ENCODE measurements at regions not wholly inside any gene's neighbourhood (a gene's known extent, or its start where the extent isn't known, plus 50 kb on each side); places are given as distances from the start of the nearest gene placed in this dataset.

GRCh38 chr6:133583907-133584427, 304.9 kb upstream of the TCF21 start:
- DNase-seq (ENCODE audit: low read depth) = no peak
- no peak for TF ChIP-seq CTCF (IDR thresholded peaks at IDR 0.05; ENCODE audit: low read length, missing control alignments)
- no peak overlapping the region for H3K4me3 ChIP-seq (replicated peaks; ENCODE audit: low read depth, low read length)

- no peak for DNase-seq (ENCODE audit: low read depth)
- H3K4me3 ChIP-seq (replicated peaks; ENCODE audit: low read depth, low read length) = no peak overlapping the region
- no peak for TF ChIP-seq CTCF (IDR thresholded peaks at IDR 0.05; ENCODE audit: low read length, missing control alignments)
Observed at GRCh38 chr6:133584823-133585222, 304.1 kb upstream of the TCF21 start.

GRCh38 chr6:133585978-133586377, 302.9 kb upstream of the TCF21 start:
- DNase-seq (ENCODE audit: low read depth) = no peak
- no peak for TF ChIP-seq CTCF (IDR thresholded peaks at IDR 0.05; ENCODE audit: low read length, missing control alignments)
- no peak overlapping the region for H3K4me3 ChIP-seq (replicated peaks; ENCODE audit: low read depth, low read length)

GRCh38 chr6:133587546-133588160, 301.3 kb upstream of the TCF21 start:
- no peak for TF ChIP-seq CTCF (IDR thresholded peaks at IDR 0.05; ENCODE audit: low read length, missing control alignments)
- DNase-seq (ENCODE audit: low read depth) = peak; percentile 47
- no peak overlapping the region for H3K4me3 ChIP-seq (replicated peaks; ENCODE audit: low read depth, low read length)

- TF ChIP-seq CTCF (IDR thresholded peaks at IDR 0.05; ENCODE audit: low read length, missing control alignments) = no peak
- H3K4me3 ChIP-seq (replicated peaks; ENCODE audit: low read depth, low read length) = no peak overlapping the region
- no peak for DNase-seq (ENCODE audit: low read depth)
Observed at GRCh38 chr6:133590196-133590595, 298.7 kb upstream of the TCF21 start.

GRCh38 chr6:133590814-133591213, 298.1 kb upstream of the TCF21 start:
- TF ChIP-seq CTCF (IDR thresholded peaks at IDR 0.05; ENCODE audit: low read length, missing control alignments) = no peak
- DNase-seq (ENCODE audit: low read depth) = no peak
- H3K4me3 ChIP-seq (replicated peaks; ENCODE audit: low read depth, low read length) = no peak overlapping the region

- H3K4me3 ChIP-seq (replicated peaks; ENCODE audit: low read depth, low read length) = no peak overlapping the region
- TF ChIP-seq CTCF (IDR thresholded peaks at IDR 0.05; ENCODE audit: low read length, missing control alignments) = no peak
- DNase-seq (ENCODE audit: low read depth) = no peak
Observed at GRCh38 chr6:133591275-133591674, 297.6 kb upstream of the TCF21 start.

Measured in fibroblast of pulmonary artery (primary cell).